ENCODE measurements at regions not wholly inside any gene's neighbourhood (a gene's known extent, or its start where the extent isn't known, plus 50 kb on each side); places are given as distances from the start of the nearest gene placed in this dataset.

DNA sequence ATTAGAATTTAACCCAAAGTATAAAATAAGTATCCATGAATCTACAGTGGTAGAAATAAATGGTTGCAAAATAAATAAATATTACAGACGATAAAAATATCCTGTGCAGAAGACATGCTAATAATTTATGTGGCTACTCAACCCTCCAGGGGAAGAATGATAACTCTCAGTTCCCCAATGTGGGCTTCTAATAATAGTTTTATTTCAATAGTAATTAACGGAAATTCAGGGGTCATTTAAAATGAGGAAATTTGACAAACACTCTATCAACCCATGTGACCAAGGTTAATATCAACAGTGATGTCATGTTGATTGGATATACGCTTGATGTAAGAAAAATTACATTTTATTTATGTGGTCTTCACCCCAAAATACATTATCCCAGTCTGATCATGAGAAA, 1082.6 kb upstream of the LRRTM3 start:
- DNase-seq (ENCODE audit: low spot score), result no peak
- TF ChIP-seq CTCF (IDR thresholded peaks at IDR 0.05; ENCODE audit: borderline replicate concordance, control extremely low read depth, extremely low read depth, insufficient read depth, missing control alignments), result no peak
- in situ Hi-C loops (cut with MboI; ENCODE audit: low sequenced_read_pairs, unreplicated experiment), result no loop called here

GRCh38 chr10:65845916-65846315, 1079.9 kb upstream of the LRRTM3 start:
- in situ Hi-C loops (cut with MboI; ENCODE audit: low sequenced_read_pairs, unreplicated experiment), result no loop called here
- DNase-seq (ENCODE audit: low spot score), result no peak
- no peak for TF ChIP-seq CTCF (IDR thresholded peaks at IDR 0.05; ENCODE audit: borderline replicate concordance, control extremely low read depth, extremely low read depth, insufficient read depth, missing control alignments)

- TF ChIP-seq CTCF (IDR thresholded peaks at IDR 0.05; ENCODE audit: borderline replicate concordance, control extremely low read depth, extremely low read depth, insufficient read depth, missing control alignments), result no peak
- in situ Hi-C loops (cut with MboI; ENCODE audit: low sequenced_read_pairs, unreplicated experiment), result no loop called here
- no peak for DNase-seq (ENCODE audit: low spot score)
Observed at GRCh38 chr10:65846541-65846940, 1079.3 kb upstream of the LRRTM3 start.

- no peak for TF ChIP-seq CTCF (IDR thresholded peaks at IDR 0.05; ENCODE audit: borderline replicate concordance, control extremely low read depth, extremely low read depth, insufficient read depth, missing control alignments)
- in situ Hi-C loops (cut with MboI; ENCODE audit: low sequenced_read_pairs, unreplicated experiment), result no loop called here
- no peak for DNase-seq (ENCODE audit: low spot score)
Observed at GRCh38 chr10:65846949-65847348, 1078.9 kb upstream of the LRRTM3 start.

GRCh38 chr10:65847436-65848230, 1078.2 kb upstream of the LRRTM3 start:
- no peak for TF ChIP-seq CTCF (IDR thresholded peaks at IDR 0.05; ENCODE audit: borderline replicate concordance, control extremely low read depth, extremely low read depth, insufficient read depth, missing control alignments)
- no peak for DNase-seq (ENCODE audit: low spot score)
- in situ Hi-C loops (cut with MboI; ENCODE audit: low sequenced_read_pairs, unreplicated experiment), result no loop called here

- TF ChIP-seq CTCF (IDR thresholded peaks at IDR 0.05; ENCODE audit: borderline replicate concordance, control extremely low read depth, extremely low read depth, insufficient read depth, missing control alignments), result no peak
- in situ Hi-C loops (cut with MboI; ENCODE audit: low sequenced_read_pairs, unreplicated experiment), result no loop called here
- no peak for DNase-seq (ENCODE audit: low spot score)
Observed at GRCh38 chr10:65858841-65859240, 1067.0 kb upstream of the LRRTM3 start.

Data from GM13976 (cell line).